Dendritic cell treated with granulocyte-macrophage colony-stimulating factor and Interleukin-4, amounts not matched to agents 40 ng/mL and 50 ng/mL, for 4 days (primary cell): ENCODE measurements at regions not wholly inside any gene's neighbourhood (a gene's known extent, or its start where the extent isn't known, plus 50 kb on each side); places are given as distances from the start of the nearest gene placed in this dataset.
"Not testable (repeated sequence)": the region's sequence is repeated elsewhere in the genome, so short reads cannot be mapped to it uniquely, and the experiment has no call there.

Experiments used
- H3K27ac Mint-ChIP-seq: one replicate; pipeline ENCODE4 v1.8.0; 2022; ENCODE audit warnings: mild to moderate bottlenecking, mixed read lengths
- H3K27me3 Mint-ChIP-seq: one replicate; pipeline ENCODE4 v1.8.0; 2022; ENCODE audit warnings: mild to moderate bottlenecking, mixed read lengths
- H3K36me3 Mint-ChIP-seq: one replicate; pipeline ENCODE4 v1.8.0; 2022; ENCODE audit warnings: low read depth, mixed read lengths
- H3K4me1 Mint-ChIP-seq: one replicate; pipeline ENCODE4 v1.8.0; 2022; ENCODE audit warnings: low read depth, mixed read lengths
- H3K4me3 Mint-ChIP-seq: one replicate; pipeline ENCODE4 v1.8.0; 2022; ENCODE audit warnings: mild to moderate bottlenecking, moderate library complexity, mixed read lengths
- H3K9me3 Mint-ChIP-seq: one replicate; pipeline ENCODE4 v1.8.0; 2022; ENCODE audit warnings: mixed read lengths
- intact Hi-C: fragments of 100-400 bp; cut with micrococcal nuclease; formaldehyde crosslinking; loops from one replicate; pipeline ENCODE4 v1.15.0; 2022

DNA sequence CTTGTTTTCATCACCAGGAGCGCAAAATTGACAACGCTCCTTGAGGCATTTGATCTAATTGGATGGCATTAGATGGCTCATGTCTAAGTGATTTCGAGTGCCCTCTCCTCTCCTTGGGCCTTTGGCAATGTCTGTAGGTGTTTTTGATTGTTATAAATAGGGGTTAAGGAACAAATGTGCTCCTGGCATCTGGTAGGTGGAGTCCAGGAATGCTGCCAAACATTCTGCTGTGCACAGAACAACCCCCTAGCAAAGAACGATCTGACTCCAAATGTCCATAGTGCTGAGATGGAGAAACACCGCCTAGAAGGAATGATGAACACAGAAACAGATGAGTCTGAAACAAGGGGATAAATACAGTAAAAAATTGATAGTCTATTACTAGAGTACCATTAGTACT, 68.0 kb upstream of the C1QTNF9B start:
- no peak overlapping the region for H3K4me3 Mint-ChIP-seq
- no peaks in the 10 kb centered on the region for H3K27me3 Mint-ChIP-seq
- no peaks in the 10 kb centered on the region for H3K9me3 Mint-ChIP-seq
- H3K27ac Mint-ChIP-seq: no peak overlapping the region
- no peaks in the 10 kb centered on the region for H3K36me3 Mint-ChIP-seq
- intact Hi-C loops: no loop called here
- H3K4me1 Mint-ChIP-seq: no peaks in the 10 kb centered on the region

DNA sequence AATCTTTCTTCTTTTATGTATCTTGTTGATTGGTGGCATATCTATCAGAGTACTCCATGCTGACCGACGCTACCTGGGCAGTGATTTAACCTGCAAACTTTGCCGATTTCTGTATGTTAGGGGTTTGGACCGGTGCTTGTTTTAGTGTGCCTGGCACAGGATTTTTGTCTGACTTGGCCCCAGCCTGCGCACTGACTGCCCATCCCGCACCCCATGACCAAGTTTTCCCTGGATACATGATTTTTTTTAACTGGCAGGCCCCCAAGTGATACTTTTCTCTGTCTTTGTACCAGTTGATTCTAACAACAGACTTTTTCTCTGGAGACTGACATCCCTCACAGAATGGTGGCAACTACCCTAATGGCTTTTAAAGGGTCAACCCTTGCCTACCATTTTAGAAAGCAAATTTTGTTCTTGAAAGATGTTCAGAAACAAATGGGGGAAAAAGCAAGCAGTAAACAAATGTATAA, 69.0 kb upstream of the C1QTNF9B start:
- intact Hi-C loops: no loop called here
- no peak overlapping the region for H3K4me3 Mint-ChIP-seq
- H3K4me1 Mint-ChIP-seq: no peaks in the 10 kb centered on the region
- H3K36me3 Mint-ChIP-seq: no peaks in the 10 kb centered on the region
- H3K27ac Mint-ChIP-seq: no peak overlapping the region
- H3K27me3 Mint-ChIP-seq: no peaks in the 10 kb centered on the region
- no peaks in the 10 kb centered on the region for H3K9me3 Mint-ChIP-seq

- intact Hi-C loops: no loop called here
- no peaks in the 10 kb centered on the region for H3K9me3 Mint-ChIP-seq
- no peaks in the 10 kb centered on the region for H3K4me1 Mint-ChIP-seq
- H3K36me3 Mint-ChIP-seq: no peaks in the 10 kb centered on the region
- H3K27me3 Mint-ChIP-seq: no peaks in the 10 kb centered on the region
- no peak overlapping the region for H3K27ac Mint-ChIP-seq
- H3K4me3 Mint-ChIP-seq: no peak overlapping the region
Observed at GRCh38 chr13:23966691-23967615, 69.7 kb upstream of the C1QTNF9B start.

DNA sequence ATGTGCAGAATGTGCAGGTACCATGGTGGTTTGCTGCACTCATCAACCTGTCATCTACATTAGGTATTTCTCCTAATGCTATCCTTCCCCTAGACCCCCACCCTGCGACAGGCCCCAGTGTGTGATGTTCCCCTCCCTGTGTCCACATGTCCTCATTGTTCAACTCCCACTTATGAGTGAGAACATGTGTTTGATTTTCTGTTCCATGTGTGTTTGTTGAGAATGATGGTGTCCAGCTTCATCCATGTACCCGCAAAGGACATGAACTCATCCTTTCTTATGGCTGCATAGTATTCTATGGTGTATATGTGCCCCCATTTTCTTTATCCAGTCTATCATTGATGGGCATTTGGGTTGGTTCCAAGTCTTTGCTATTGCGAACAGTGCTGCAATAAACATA, 70.5 kb upstream of the C1QTNF9B start:
- H3K27me3 Mint-ChIP-seq, H3K4me3 Mint-ChIP-seq, H3K27ac Mint-ChIP-seq, intact Hi-C loops, H3K36me3 Mint-ChIP-seq, H3K4me1 Mint-ChIP-seq, H3K9me3 Mint-ChIP-seq: not testable (repeated sequence)

- H3K27ac Mint-ChIP-seq: no peak overlapping the region
- H3K27me3 Mint-ChIP-seq: no peaks in the 10 kb centered on the region
- no peaks in the 10 kb centered on the region for H3K4me1 Mint-ChIP-seq
- no peaks in the 10 kb centered on the region for H3K9me3 Mint-ChIP-seq
- no peaks in the 10 kb centered on the region for H3K36me3 Mint-ChIP-seq
- intact Hi-C loops: no loop called here
- no peak overlapping the region for H3K4me3 Mint-ChIP-seq
Observed at GRCh38 chr13:23969647-23970046, 72.3 kb upstream of the C1QTNF9B start.

- intact Hi-C loops: no loop called here
- Mint-ChIP-seq H3K27ac (no peak overlapping the region), H3K27me3 (peaks cover 42% of the 10 kb centered on the region), H3K4me1 (peaks cover 14% of the 10 kb centered on the region), H3K9me3 (no peaks in the 10 kb centered on the region), H3K4me3 (peak overlapping the region; percentile 73), H3K36me3 (no peaks in the 10 kb centered on the region)
Observed at GRCh38 chr13:23979361-23980159, 82.3 kb upstream of the C1QTNF9B start.

DNA sequence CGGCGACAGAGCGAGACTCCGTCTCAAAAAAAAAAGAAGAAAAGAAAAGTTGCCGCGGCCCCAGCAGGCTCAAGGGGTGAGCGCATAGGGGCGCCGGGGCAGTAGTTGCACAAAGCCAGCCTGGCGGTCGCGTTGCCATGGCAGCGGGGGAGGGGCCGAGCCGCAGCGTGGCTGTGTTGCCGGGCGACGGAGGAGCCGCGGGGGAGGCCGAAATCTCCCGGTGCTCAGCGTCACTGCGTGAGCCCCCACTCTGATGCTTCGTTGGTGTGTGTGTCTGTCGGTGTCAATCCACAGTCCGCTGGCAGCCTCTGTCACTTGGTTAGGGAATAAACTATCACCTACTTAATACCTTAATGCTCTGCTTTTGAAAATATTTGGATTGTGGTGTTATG, 82.9 kb upstream of the C1QTNF9B start:
- H3K27ac Mint-ChIP-seq: no peak overlapping the region
- H3K27me3 Mint-ChIP-seq: peaks cover 42% of the 10 kb centered on the region
- H3K4me1 Mint-ChIP-seq: peaks cover 14% of the 10 kb centered on the region
- intact Hi-C loops: no loop called here
- H3K4me3 Mint-ChIP-seq: peak overlapping the region; percentile 73
- no peaks in the 10 kb centered on the region for H3K36me3 Mint-ChIP-seq
- no peaks in the 10 kb centered on the region for H3K9me3 Mint-ChIP-seq

DNA sequence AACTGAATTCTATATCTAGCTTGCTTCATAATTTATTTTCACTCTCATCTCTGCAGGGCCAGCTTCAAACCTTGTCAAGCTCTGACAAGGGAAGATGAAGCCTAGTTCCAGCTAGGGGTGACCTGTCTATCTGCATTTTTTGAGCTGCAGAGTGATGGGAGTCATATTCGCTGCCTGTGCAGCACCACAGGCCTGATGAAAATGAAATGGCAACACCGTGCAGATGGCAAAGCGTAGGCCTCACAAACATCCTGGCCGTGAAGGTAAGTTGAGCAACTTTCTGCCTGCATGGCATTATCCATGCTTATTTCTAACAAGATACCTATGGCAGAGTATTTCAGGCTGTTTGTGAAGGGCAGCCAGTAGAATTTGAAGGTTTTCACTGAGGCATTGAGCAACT, 86.4 kb upstream of the C1QTNF9B start:
- Mint-ChIP-seq H3K4me1 (peaks cover 14% of the 10 kb centered on the region), H3K27me3 (peaks cover 36% of the 10 kb centered on the region), H3K4me3 (no peak overlapping the region), H3K36me3 (no peaks in the 10 kb centered on the region), H3K9me3 (no peaks in the 10 kb centered on the region), H3K27ac (no peak overlapping the region)
- intact Hi-C loops: no loop called here

GRCh38 chr13:23984546-23984945, 87.2 kb upstream of the C1QTNF9B start:
- no peak overlapping the region for H3K27ac Mint-ChIP-seq
- H3K36me3 Mint-ChIP-seq: no peaks in the 10 kb centered on the region
- peaks cover 9% of the 10 kb centered on the region for H3K4me1 Mint-ChIP-seq
- no peak overlapping the region for H3K4me3 Mint-ChIP-seq
- H3K9me3 Mint-ChIP-seq: no peaks in the 10 kb centered on the region
- intact Hi-C loops: no loop called here
- H3K27me3 Mint-ChIP-seq: peaks cover 28% of the 10 kb centered on the region

DNA sequence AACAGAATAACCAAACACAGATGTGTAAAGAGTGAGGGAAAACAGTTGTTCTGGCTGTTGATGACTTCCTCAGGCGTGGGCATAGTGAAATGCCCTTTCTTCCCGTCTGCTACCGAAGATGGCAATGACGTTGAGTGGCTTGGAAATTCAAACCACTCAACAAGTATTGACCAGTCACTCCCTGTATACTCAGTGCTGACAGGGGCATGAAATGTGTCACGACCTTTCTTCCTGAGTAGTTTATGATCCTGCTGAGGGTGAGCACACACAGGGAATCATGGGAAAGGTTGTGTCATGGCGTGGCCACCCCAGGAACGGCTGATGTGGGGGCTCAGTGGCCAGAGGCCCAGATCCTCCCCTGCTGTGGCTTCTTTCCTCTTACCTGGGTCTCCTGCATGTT, 87.8 kb upstream of the C1QTNF9B start:
- no peaks in the 10 kb centered on the region for H3K9me3 Mint-ChIP-seq
- H3K27me3 Mint-ChIP-seq: peaks cover 23% of the 10 kb centered on the region
- no peak overlapping the region for H3K4me3 Mint-ChIP-seq
- intact Hi-C loops: no loop called here
- peaks cover 4% of the 10 kb centered on the region for H3K4me1 Mint-ChIP-seq
- H3K36me3 Mint-ChIP-seq: no peaks in the 10 kb centered on the region
- no peak overlapping the region for H3K27ac Mint-ChIP-seq

GRCh38 chr13:23985839-23986238, 88.5 kb upstream of the C1QTNF9B start:
- intact Hi-C loops: no loop called here
- Mint-ChIP-seq H3K9me3 (no peaks in the 10 kb centered on the region), H3K4me1 (no peaks in the 10 kb centered on the region), H3K27me3 (peaks cover 19% of the 10 kb centered on the region), H3K4me3 (no peak overlapping the region), H3K27ac (no peak overlapping the region), H3K36me3 (no peaks in the 10 kb centered on the region)

DNA sequence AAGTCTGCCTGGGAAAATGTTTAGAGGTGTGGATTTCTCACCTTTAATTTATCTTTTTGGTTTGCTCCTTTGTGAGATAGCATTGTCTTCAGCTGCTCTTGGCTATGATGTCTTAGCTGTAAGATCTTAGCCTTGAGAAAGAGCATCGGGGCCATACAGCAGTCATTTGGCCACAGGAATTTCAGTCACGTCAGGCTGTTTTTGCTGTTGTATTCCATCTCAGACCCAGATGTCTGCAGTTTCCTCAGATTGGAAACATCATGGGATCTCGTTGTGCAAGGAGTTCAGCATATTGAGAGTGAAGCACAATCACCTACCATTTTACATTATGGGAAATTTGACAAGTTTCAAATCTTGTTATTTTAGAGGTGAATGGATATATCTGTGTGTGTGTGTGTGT, 89.3 kb upstream of the C1QTNF9B start:
- no peaks in the 10 kb centered on the region for H3K36me3 Mint-ChIP-seq
- intact Hi-C loops: no loop called here
- H3K9me3 Mint-ChIP-seq: no peaks in the 10 kb centered on the region
- H3K27ac Mint-ChIP-seq: no peak overlapping the region
- H3K4me3 Mint-ChIP-seq: no peak overlapping the region
- no peaks in the 10 kb centered on the region for H3K4me1 Mint-ChIP-seq
- H3K27me3 Mint-ChIP-seq: peaks cover 14% of the 10 kb centered on the region

GRCh38 chr13:23987331-23987894, 90.1 kb upstream of the C1QTNF9B start:
- no peaks in the 10 kb centered on the region for H3K4me1 Mint-ChIP-seq
- intact Hi-C loops: no loop called here
- H3K36me3 Mint-ChIP-seq: no peaks in the 10 kb centered on the region
- H3K4me3 Mint-ChIP-seq: no peak overlapping the region
- peaks cover 14% of the 10 kb centered on the region for H3K27me3 Mint-ChIP-seq
- H3K9me3 Mint-ChIP-seq: no peaks in the 10 kb centered on the region
- H3K27ac Mint-ChIP-seq: no peak overlapping the region

DNA sequence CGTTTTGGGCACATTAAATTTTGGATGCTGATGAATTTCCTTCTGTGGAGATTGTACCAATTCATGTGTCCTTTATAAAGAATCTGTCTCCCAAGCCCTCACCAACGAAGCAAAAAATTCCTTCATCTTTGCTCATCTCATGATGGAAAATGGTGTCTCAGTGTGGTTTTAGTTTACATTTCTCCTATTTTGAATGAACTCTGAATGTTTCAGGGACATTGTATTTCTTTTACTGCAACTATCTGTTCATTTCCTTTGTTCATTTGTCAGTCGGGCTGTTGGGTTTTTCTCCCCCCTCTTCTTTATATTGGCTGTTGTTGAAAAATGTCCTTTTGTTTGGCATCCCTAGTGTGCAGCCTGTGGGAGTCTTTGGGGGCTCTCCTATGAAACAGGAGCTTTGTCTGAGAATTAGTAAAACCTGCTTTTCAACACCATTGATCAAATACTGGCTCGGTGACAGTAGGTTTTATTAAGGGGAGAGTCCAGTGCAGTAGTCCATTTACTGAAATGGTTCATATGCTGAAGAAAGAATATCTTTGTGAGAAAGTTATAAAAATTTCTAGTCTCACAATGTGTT, 91.3 kb upstream of the C1QTNF9B start:
- H3K4me3 Mint-ChIP-seq: no peak overlapping the region

More for the DNA sequence above, 91.3 kb upstream of the C1QTNF9B start:
- H3K9me3 Mint-ChIP-seq: no peaks in the 10 kb centered on the region
- intact Hi-C loops: no loop called here
- H3K36me3 Mint-ChIP-seq: no peaks in the 10 kb centered on the region
- no peak overlapping the region for H3K27ac Mint-ChIP-seq
- peaks cover 11% of the 10 kb centered on the region for H3K27me3 Mint-ChIP-seq
- H3K4me1 Mint-ChIP-seq: no peaks in the 10 kb centered on the region
